ENCODE measurements at regions not wholly inside any gene's neighbourhood (a gene's known extent, or its start where the extent isn't known, plus 50 kb on each side); places are given as distances from the start of the nearest gene placed in this dataset.

DNA sequence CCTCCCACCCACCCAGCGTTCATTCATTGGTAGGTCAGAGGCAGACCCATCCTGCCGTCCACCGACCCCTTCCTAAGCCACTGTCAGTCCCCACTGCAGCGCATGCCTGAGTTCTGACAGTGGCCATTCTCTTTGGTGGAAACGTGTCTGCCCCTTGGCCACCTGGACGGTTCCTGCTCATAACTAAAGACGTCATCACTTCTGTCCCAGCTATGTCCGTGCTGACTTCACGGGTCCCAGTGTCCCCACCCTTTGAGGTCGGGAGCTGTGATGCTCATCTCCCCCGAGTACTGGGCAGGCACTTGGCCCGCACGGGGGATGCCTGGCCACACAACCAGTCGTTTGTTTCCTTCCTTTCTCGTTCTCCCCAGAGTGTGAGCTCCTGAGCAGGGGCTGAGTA is 267.1 kb downstream of the C16orf95 start:
- no peak overlapping the region for H3K4me3 ChIP-seq (ENCODE audit: low read depth in 1 of 3, low read length in 3 of 3)
- no peaks in the 10 kb centered on the region for H3K4me1 ChIP-seq (ENCODE audit: control insufficient read depth in 4 of 4, insufficient read depth in 4 of 4, low read length in 3 of 4)
- no peak overlapping the region for H3K27ac ChIP-seq (ENCODE audit: low read depth in 1 of 2, low read length in 2 of 2)
- H3K9ac ChIP-seq (ENCODE audit: low read depth in 1 of 2, low read length in 2 of 2) = no peak overlapping the region
- no peak for DNase-seq (ENCODE audit: low spot score)
- no peaks in the 10 kb centered on the region for H3K36me3 ChIP-seq (ENCODE audit: control insufficient read depth in 4 of 4, insufficient read depth in 3 of 4, low read depth in 1 of 4, low read length in 3 of 4)
- WGBS = 80% methylated on average over 15 of the region's 15 CpGs
- peaks cover 0 to 17% (median 0%) of the 10 kb centered on the region in 4 donors for H3K27me3 ChIP-seq (ENCODE audit: control insufficient read depth in 4 of 4, insufficient read depth in 4 of 4, low read length in 3 of 4)
- H3K9me3 ChIP-seq (ENCODE audit: control insufficient read depth in 4 of 4, low read length in 3 of 4) = peaks cover 0 to 12% (median 4%) of the 10 kb centered on the region in 4 donors
- TF ChIP-seq JUND (IDR thresholded peaks at IDR 0.05) (no peak), FOXA1 (IDR thresholded peaks at IDR 0.05) (no peak), GABPA (IDR thresholded peaks at IDR 0.05 in 1 of 2, conservative IDR thresholded peaks at IDR 0.05 in 1 of 2) (no peak), HNF4A (conservative IDR thresholded peaks at IDR 0.05) (no peak), FOXA2 (IDR thresholded peaks at IDR 0.05) (no peak), RAD21 (IDR thresholded peaks at IDR 0.05) (no peak), CTCF (IDR thresholded peaks at IDR 0.05; ENCODE audit: low read depth, low read length, missing input control) (no peak), HNF4G (IDR thresholded peaks at IDR 0.05) (no peak), NR2F2 (IDR thresholded peaks at IDR 0.05) (no peak), EGR1 (IDR thresholded peaks at IDR 0.05; ENCODE audit: low read depth in 2 of 2) (no peak), YY1 (IDR thresholded peaks at IDR 0.05) (no peak)
- TF ChIP-seq, protein P1, sequence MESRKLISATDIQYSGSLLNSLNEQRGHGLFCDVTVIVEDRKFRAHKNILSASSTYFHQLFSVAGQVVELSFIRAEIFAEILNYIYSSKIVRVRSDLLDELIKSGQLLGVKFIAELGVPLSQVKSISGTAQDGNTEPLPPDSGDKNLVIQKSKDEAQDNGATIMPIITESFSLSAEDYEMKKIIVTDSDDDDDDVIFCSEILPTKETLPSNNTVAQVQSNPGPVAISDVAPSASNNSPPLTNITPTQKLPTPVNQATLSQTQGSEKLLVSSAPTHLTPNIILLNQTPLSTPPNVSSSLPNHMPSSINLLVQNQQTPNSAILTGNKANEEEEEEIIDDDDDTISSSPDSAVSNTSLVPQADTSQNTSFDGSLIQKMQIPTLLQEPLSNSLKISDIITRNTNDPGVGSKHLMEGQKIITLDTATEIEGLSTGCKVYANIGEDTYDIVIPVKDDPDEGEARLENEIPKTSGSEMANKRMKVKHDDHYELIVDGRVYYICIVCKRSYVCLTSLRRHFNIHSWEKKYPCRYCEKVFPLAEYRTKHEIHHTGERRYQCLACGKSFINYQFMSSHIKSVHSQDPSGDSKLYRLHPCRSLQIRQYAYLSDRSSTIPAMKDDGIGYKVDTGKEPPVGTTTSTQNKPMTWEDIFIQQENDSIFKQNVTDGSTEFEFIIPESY (IDR thresholded peaks at IDR 0.05) = no peak
- TF ChIP-seq, protein P2, sequence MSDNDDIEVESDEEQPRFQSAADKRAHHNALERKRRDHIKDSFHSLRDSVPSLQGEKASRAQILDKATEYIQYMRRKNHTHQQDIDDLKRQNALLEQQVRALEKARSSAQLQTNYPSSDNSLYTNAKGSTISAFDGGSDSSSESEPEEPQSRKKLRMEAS (IDR thresholded peaks at IDR 0.05) = no peak

- Histone ChIP-seq H3K4me1 (ENCODE audit: control insufficient read depth in 4 of 4, insufficient read depth in 4 of 4, low read length in 3 of 4) (no peaks in the 10 kb centered on the region), H3K27ac (ENCODE audit: low read depth in 1 of 2, low read length in 2 of 2) (no peak overlapping the region), H3K4me3 (ENCODE audit: low read depth in 1 of 3, low read length in 3 of 3) (no peak overlapping the region), H3K9me3 (ENCODE audit: control insufficient read depth in 4 of 4, low read length in 3 of 4) (peaks cover 0 to 12% (median 4%) of the 10 kb centered on the region in 4 donors), H3K36me3 (ENCODE audit: control insufficient read depth in 4 of 4, insufficient read depth in 3 of 4, low read depth in 1 of 4, low read length in 3 of 4) (no peaks in the 10 kb centered on the region), H3K27me3 (ENCODE audit: control insufficient read depth in 4 of 4, insufficient read depth in 4 of 4, low read length in 3 of 4) (peaks cover 0 to 7% (median 0%) of the 10 kb centered on the region in 4 donors), H3K9ac (ENCODE audit: low read depth in 1 of 2, low read length in 2 of 2) (no peak overlapping the region)
- WGBS = 82% methylated on average over 18 of the region's 18 CpGs
- no peak for DNase-seq (ENCODE audit: low spot score)
- no peak for TF ChIP-seq JUND (IDR thresholded peaks at IDR 0.05)
- TF ChIP-seq, protein P2 (IDR thresholded peaks at IDR 0.05) = no peak
- TF ChIP-seq HNF4A (conservative IDR thresholded peaks at IDR 0.05) = no peak
- TF ChIP-seq NR2F2 (IDR thresholded peaks at IDR 0.05) = no peak
- no peak for TF ChIP-seq GABPA (IDR thresholded peaks at IDR 0.05 in 1 of 2, conservative IDR thresholded peaks at IDR 0.05 in 1 of 2)
- no peak for TF ChIP-seq REST (IDR thresholded peaks at IDR 0.05)
- TF ChIP-seq FOXA1 (IDR thresholded peaks at IDR 0.05) = no peak
- TF ChIP-seq YY1 (IDR thresholded peaks at IDR 0.05) = no peak
- TF ChIP-seq TAF1 (conservative IDR thresholded peaks at IDR 0.05) = no peak
- TF ChIP-seq, protein P1 (IDR thresholded peaks at IDR 0.05) = no peak
- no peak for TF ChIP-seq RXRA (IDR thresholded peaks at IDR 0.05)
- no peak for TF ChIP-seq SP1 (IDR thresholded peaks at IDR 0.05)
- TF ChIP-seq, protein P3, sequence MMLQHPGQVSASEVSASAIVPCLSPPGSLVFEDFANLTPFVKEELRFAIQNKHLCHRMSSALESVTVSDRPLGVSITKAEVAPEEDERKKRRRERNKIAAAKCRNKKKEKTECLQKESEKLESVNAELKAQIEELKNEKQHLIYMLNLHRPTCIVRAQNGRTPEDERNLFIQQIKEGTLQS (IDR thresholded peaks at IDR 0.05) = no peak
- TF ChIP-seq EGR1 (IDR thresholded peaks at IDR 0.05; ENCODE audit: low read depth in 2 of 2) = no peak
- TF ChIP-seq FOXA2 (IDR thresholded peaks at IDR 0.05) = no peak
- no peak for TF ChIP-seq HNF4G (IDR thresholded peaks at IDR 0.05)
- no peak for TF ChIP-seq RAD21 (IDR thresholded peaks at IDR 0.05)
Observed at GRCh38 chr16:87051526-87052320, 265.5 kb downstream of the C16orf95 start.

Data from liver (tissue), 8 donors.